ENCODE measurements at regions not wholly inside any gene's neighbourhood (a gene's known extent, or its start where the extent isn't known, plus 50 kb on each side); places are given as distances from the start of the nearest gene placed in this dataset.

DNA sequence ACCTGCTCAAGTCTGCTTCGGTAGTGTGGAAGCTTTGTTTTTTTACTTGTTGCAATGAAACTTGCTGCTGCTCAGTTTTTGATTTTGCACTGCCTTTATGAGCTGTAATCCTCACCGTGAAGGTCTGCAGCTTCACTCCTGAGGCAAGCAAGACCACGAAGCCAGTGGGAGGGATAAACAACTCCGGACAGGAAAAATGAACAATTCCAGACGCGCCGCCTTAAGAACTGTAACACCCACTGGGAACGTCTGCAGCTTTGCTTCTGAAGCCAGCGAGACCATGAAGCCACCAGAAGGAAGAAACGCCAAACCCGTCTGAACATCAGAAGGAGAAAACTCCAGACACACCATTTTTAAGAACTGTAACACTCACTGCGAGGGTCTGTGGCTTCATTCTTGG is 245.7 kb upstream of the REG3G start:
- H3K9me3 ChIP-seq (ENCODE audit: low read length): no peaks in the 10 kb centered on the region
- FAIRE-seq (no peak), DNase-seq (ENCODE audit: low spot score) (no peak), ATAC-seq (no peak)
- no peak for TF ChIP-seq SUZ12 (IDR thresholded peaks at IDR 0.05; ENCODE audit: low read depth, low read length)
- BruUV-seq (replicated peaks): no TSS peak
- H3K4me2 ChIP-seq (ENCODE audit: low read depth, low read length): no peak overlapping the region
- H3K79me2 ChIP-seq (ENCODE audit: insufficient read depth, low read length): no peaks in the 10 kb centered on the region
- no peaks in the 10 kb centered on the region for H3K4me1 ChIP-seq (ENCODE audit: insufficient read depth, low read length)
- no peak overlapping the region for H3K4me3 ChIP-seq (replicated peaks in 1 of 3; ENCODE audit: insufficient read depth in 1 of 3, low read depth in 2 of 3, low read length in 3 of 3)
- H3K27ac ChIP-seq (ENCODE audit: extremely low read length, insufficient read depth, low read length): no peak overlapping the region
- CTCF ChIA-PET (ENCODE audit: low intra/inter-chr PET ratio, low total read pairs): no interaction called here
- in situ Hi-C loops (cut with HindIII; ENCODE audit: extremely low pct_ligation_motif_present, low pct_unique_long_range_greater_than_20kb): no loop called here
- H3K27me3 ChIP-seq (ENCODE audit: control insufficient read depth in 1 of 2, insufficient read depth in 2 of 2, low read length in 2 of 2): peaks cover 0 to 3% of the 10 kb centered on the region in 2 experiments; a peak in 2 of 5 replicates
- H4K20me1 ChIP-seq (ENCODE audit: insufficient read depth, low read length): no peaks in the 10 kb centered on the region
- H2AFZ ChIP-seq (ENCODE audit: low read length): no peak overlapping the region
- no peak overlapping the region for H3K9ac ChIP-seq (ENCODE audit: insufficient read depth, low read depth, low read length)
- WGBS (ENCODE audit: low lambda C conversion rate): 62% methylated on average over 12 of the region's 12 CpGs
- H3K36me3 ChIP-seq (replicated peaks in 1 of 2; ENCODE audit: control insufficient read depth in 1 of 2, insufficient read depth in 2 of 2, low read length in 2 of 2): no peaks in the 10 kb centered on the region
- intact Hi-C loops (cut with micrococcal nuclease; ENCODE audit: unreplicated experiment): no loop called here
- POLR2A ChIA-PET: no interaction called here

DNA sequence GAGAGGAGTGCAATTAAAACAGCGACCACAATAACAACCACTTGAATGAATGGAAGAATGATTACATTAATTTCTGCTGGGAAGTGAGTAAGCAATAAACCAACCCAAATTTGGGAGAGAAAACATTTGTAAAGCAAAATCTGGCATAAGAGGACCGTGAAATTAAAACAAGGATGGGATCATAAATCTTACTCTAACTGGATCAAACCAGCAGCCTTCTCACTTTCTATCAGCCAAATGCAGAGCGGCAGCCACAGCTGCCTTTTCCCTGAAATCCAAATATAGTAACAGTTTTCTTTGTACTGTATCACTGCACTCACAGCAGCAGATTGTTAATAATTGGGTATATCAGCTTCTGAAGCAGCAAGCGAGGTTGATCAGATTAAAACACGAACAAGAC is 245.2 kb upstream of the REG3G start:
- under 1% methylated on average over 5 of the region's 5 CpGs for WGBS (ENCODE audit: low lambda C conversion rate)
- H3K79me2 ChIP-seq (ENCODE audit: insufficient read depth, low read length): no peaks in the 10 kb centered on the region
- no peak for DNase-seq (ENCODE audit: low spot score)
- FAIRE-seq: no peak
- no peaks in the 10 kb centered on the region; a peak in 1 of 5 replicates for H3K27me3 ChIP-seq (ENCODE audit: control insufficient read depth in 1 of 2, insufficient read depth in 2 of 2, low read length in 2 of 2)
- no peak overlapping the region for H3K9ac ChIP-seq (ENCODE audit: insufficient read depth, low read depth, low read length)
- no peak overlapping the region for H3K4me3 ChIP-seq (replicated peaks in 1 of 3; ENCODE audit: insufficient read depth in 1 of 3, low read depth in 2 of 3, low read length in 3 of 3)
- BruUV-seq (replicated peaks): no TSS peak
- in situ Hi-C loops (cut with HindIII; ENCODE audit: extremely low pct_ligation_motif_present, low pct_unique_long_range_greater_than_20kb) (no loop called here), intact Hi-C loops (cut with micrococcal nuclease; ENCODE audit: unreplicated experiment) (no loop called here)
- no peaks in the 10 kb centered on the region for H4K20me1 ChIP-seq (ENCODE audit: insufficient read depth, low read length)
- H3K9me3 ChIP-seq (ENCODE audit: low read length): no peaks in the 10 kb centered on the region
- H3K4me2 ChIP-seq (ENCODE audit: low read depth, low read length): no peak overlapping the region
- no peak overlapping the region for H3K27ac ChIP-seq (ENCODE audit: extremely low read length, insufficient read depth, low read length)
- ChIA-PET POLR2A (no interaction called here), CTCF (ENCODE audit: low intra/inter-chr PET ratio, low total read pairs) (no interaction called here)
- H3K36me3 ChIP-seq (replicated peaks in 1 of 2; ENCODE audit: control insufficient read depth in 1 of 2, insufficient read depth in 2 of 2, low read length in 2 of 2): no peaks in the 10 kb centered on the region
- ATAC-seq: no peak
- H3K4me1 ChIP-seq (ENCODE audit: insufficient read depth, low read length): no peaks in the 10 kb centered on the region
- TF ChIP-seq ONECUT2 (CRISPR knock-in tag; IDR thresholded peaks at IDR 0.05): no peak
- no peak for TF ChIP-seq ZNF766 (CRISPR knock-in tag; IDR thresholded peaks at IDR 0.05; ENCODE audit: borderline replicate concordance)
- no peak for TF ChIP-seq YEATS4 (CRISPR knock-in tag; IDR thresholded peaks at IDR 0.05; ENCODE audit: borderline replicate concordance)
- no peak for TF ChIP-seq ATF7-NPFF (CRISPR knock-in tag; IDR thresholded peaks at IDR 0.05; ENCODE audit: low read depth)
- TF ChIP-seq ZNF543 (CRISPR knock-in tag; IDR thresholded peaks at IDR 0.05): no peak
- TF ChIP-seq, protein P1, sequence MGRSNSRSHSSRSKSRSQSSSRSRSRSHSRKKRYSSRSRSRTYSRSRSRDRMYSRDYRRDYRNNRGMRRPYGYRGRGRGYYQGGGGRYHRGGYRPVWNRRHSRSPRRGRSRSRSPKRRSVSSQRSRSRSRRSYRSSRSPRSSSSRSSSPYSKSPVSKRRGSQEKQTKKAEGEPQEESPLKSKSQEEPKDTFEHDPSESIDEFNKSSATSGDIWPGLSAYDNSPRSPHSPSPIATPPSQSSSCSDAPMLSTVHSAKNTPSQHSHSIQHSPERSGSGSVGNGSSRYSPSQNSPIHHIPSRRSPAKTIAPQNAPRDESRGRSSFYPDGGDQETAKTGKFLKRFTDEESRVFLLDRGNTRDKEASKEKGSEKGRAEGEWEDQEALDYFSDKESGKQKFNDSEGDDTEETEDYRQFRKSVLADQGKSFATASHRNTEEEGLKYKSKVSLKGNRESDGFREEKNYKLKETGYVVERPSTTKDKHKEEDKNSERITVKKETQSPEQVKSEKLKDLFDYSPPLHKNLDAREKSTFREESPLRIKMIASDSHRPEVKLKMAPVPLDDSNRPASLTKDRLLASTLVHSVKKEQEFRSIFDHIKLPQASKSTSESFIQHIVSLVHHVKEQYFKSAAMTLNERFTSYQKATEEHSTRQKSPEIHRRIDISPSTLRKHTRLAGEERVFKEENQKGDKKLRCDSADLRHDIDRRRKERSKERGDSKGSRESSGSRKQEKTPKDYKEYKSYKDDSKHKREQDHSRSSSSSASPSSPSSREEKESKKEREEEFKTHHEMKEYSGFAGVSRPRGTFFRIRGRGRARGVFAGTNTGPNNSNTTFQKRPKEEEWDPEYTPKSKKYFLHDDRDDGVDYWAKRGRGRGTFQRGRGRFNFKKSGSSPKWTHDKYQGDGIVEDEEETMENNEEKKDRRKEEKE (IDR thresholded peaks at IDR 0.05): no peak
- no peak overlapping the region for H2AFZ ChIP-seq (ENCODE audit: low read length)

Measured in HepG2 (cell line).